IMR-90 (cell line): ENCODE measurements at regions not wholly inside any gene's neighbourhood (a gene's known extent, or its start where the extent isn't known, plus 50 kb on each side); places are given as distances from the start of the nearest gene placed in this dataset.

ENCODE experiments used
- ATAC-seq: fragments of 200-7000 bp; cut with Tn5 transposase; 2 replicates; pipeline ENCODE4 v1.9.1; 2020; ENCODE audit warnings: low read depth, mild to moderate bottlenecking, moderate library complexity
- BruUV-seq: library from RNA; stranded (reverse); fragments of 400-500 nt; replicated peaks from 2 replicates; lab custom pipeline; 2021; lab: Mats Ljungman, UMichigan
- CTCF ChIA-PET: fragments of 300-600 bp; formaldehyde crosslinking; extraction: SDS; loops from one replicate; lab custom pipeline; 2021; ENCODE audit warnings: antibody characterized with exemption; lab: Yijun Ruan, JAX
- POLR2A ChIA-PET: fragments of 300-600 bp; sonication (Branson Sonifier 250); formaldehyde crosslinking; loops from one replicate; lab custom pipeline; 2022; ENCODE audit warnings: antibody characterized with exemption; ENCODE audit not compliant: unreplicated experiment; lab: Charles Lee
- DNase-seq: peaks from one replicate; pipeline ENCODE4 v3.0.0; 2013
- H2AFZ ChIP-seq: replicated peaks from 2 replicates; pipeline ENCODE3; 2013; ENCODE audit warnings: low read length, mild to moderate bottlenecking; ENCODE audit not compliant: poor library complexity
- H2AK5ac ChIP-seq: 2 replicates; pipeline ENCODE4 v1.6.1; 2013; ENCODE audit warnings: low read depth, low read length, inconsistent platforms
- H2AK9ac ChIP-seq: replicated peaks from 2 replicates; pipeline ENCODE3; 2013; ENCODE audit warnings: mild to moderate bottlenecking, low read depth, low read length, moderate library complexity; ENCODE audit not compliant: poor library complexity
- H2BK120ac ChIP-seq: 2 replicates; pipeline ENCODE4 v1.6.1; 2013; ENCODE audit warnings: low read depth, low read length, inconsistent platforms
- H2BK15ac ChIP-seq: 3 replicates; pipeline ENCODE4 v1.6.1; 2013; ENCODE audit warnings: low read depth, low read length, inconsistent platforms
- H2BK20ac ChIP-seq: 2 replicates; pipeline ENCODE4 v1.6.1; 2013; ENCODE audit warnings: low read depth, mild to moderate bottlenecking, inconsistent platforms, low read length, moderate library complexity
- H2BK5ac ChIP-seq: 2 replicates; pipeline ENCODE4 v1.6.1; 2013; ENCODE audit warnings: mild to moderate bottlenecking, low read depth, low read length, inconsistent platforms; ENCODE audit not compliant: poor library complexity, severe bottlenecking
- H3K14ac ChIP-seq: replicated peaks from 2 replicates; pipeline ENCODE4 v1.6.1; 2013; ENCODE audit warnings: low read depth, low read length, inconsistent platforms
- H3K18ac ChIP-seq: 2 replicates; pipeline ENCODE4 v1.6.1; 2013; ENCODE audit warnings: low read depth, low read length, control low read depth
- H3K23ac ChIP-seq: 2 replicates; pipeline ENCODE4 v1.6.1; 2013; ENCODE audit warnings: low read depth, low read length, inconsistent platforms
- H3K27ac ChIP-seq: 2 replicates; pipeline ENCODE4 v1.5.1; 2013; ENCODE audit warnings: mild to moderate bottlenecking, control low read depth, low read length; ENCODE audit not compliant: insufficient read depth
- H3K27me3 ChIP-seq: 2 replicates; pipeline ENCODE4 v1.6.1; 2013; ENCODE audit warnings: low read length; ENCODE audit not compliant: control insufficient read depth, insufficient read depth
- H3K36me3 ChIP-seq: 2 replicates; pipeline ENCODE4 v1.6.1; 2013; ENCODE audit warnings: low read length, mixed read lengths; ENCODE audit not compliant: control insufficient read depth, insufficient read depth
- H3K4ac ChIP-seq: 2 replicates; pipeline ENCODE4 v1.6.1; 2013; ENCODE audit warnings: low read depth, low read length, inconsistent platforms
- H3K4me1 ChIP-seq: 2 replicates; pipeline ENCODE4 v1.6.1; 2013; ENCODE audit warnings: low read length, mixed read lengths; ENCODE audit not compliant: control insufficient read depth, insufficient read depth
- H3K4me2 ChIP-seq: 2 replicates; pipeline ENCODE4 v1.6.1; 2013; ENCODE audit warnings: low read depth, mild to moderate bottlenecking, control low read depth, low read length, moderate library complexity
- H3K4me3 ChIP-seq: 2 replicates; pipeline ENCODE4 v1.5.1; 2013; ENCODE audit warnings: low read depth, mild to moderate bottlenecking, control low read depth, low read length, moderate library complexity; ENCODE audit not compliant: insufficient read depth
- H3K56ac ChIP-seq: 2 replicates; pipeline ENCODE4 v1.6.1; 2013; ENCODE audit warnings: low read length, inconsistent platforms; ENCODE audit not compliant: insufficient read depth; ENCODE audit errors: extremely low read depth
- H3K79me1 ChIP-seq, 2 experiments: 2 replicates each; pipeline ENCODE4 v1.6.1; 2013; ENCODE audit warnings: low read length in 2 of 2, inconsistent platforms in 1 of 2, low read depth in 1 of 2
- H3K9ac ChIP-seq: 2 replicates; pipeline ENCODE4 v1.6.1; 2013; ENCODE audit warnings: low read depth, low read length, control low read depth
- H3K9me1 ChIP-seq: 2 replicates; pipeline ENCODE4 v1.6.1; 2013; ENCODE audit warnings: low read length, inconsistent platforms; ENCODE audit not compliant: insufficient read depth
- H3K9me3 ChIP-seq: 2 replicates; pipeline ENCODE4 v1.6.1; 2013; ENCODE audit warnings: low read length; ENCODE audit not compliant: control insufficient read depth, insufficient read depth
- H4K20me1 ChIP-seq: 2 replicates; pipeline ENCODE4 v1.6.1; 2013; ENCODE audit warnings: low read length, inconsistent platforms; ENCODE audit not compliant: insufficient read depth
- H4K5ac ChIP-seq: 2 replicates; pipeline ENCODE4 v1.6.1; 2013; ENCODE audit warnings: mild to moderate bottlenecking, low read depth, low read length, control low read depth
- H4K8ac ChIP-seq, 2 experiments: 2 replicates each; pipeline ENCODE4 v1.6.1; 2013; ENCODE audit warnings: low read depth in 2 of 2, low read length in 2 of 2, control low read depth in 1 of 2, inconsistent platforms in 1 of 2
- H4K91ac ChIP-seq: 2 replicates; pipeline ENCODE4 v1.6.1; 2013; ENCODE audit warnings: low read depth, low read length, inconsistent platforms; ENCODE audit not compliant: insufficient read depth
- FOS ChIP-seq: fragments of 150-350 bp; IDR thresholded peaks from 2 replicates; pipeline ENCODE4 v1.6.1; 2016; ENCODE audit warnings: low read depth, low read length
- MAFK ChIP-seq: IDR thresholded peaks from 2 replicates; pipeline ENCODE4 v1.6.1; 2012; ENCODE audit warnings: low read depth, low read length, improper control_type of control experiment
- WGBS, 2 experiments: methylation state at CpG; one replicate each; pipeline versions ENCODE4 v1.1.5 to v1.1.7; 2013; ENCODE audit warnings: missing lambda C conversion rate in 2 of 2; ENCODE audit not compliant: insufficient read length in 1 of 2; ENCODE audit errors: extremely low coverage in 2 of 2; 5-methylcytosine and 5-hydroxymethylcytosine counted together
- dilution Hi-C: fragments of 300-500 bp; cut with HindIII; formaldehyde crosslinking; loops from one replicate; pipeline ENCODE4 v1.14.3; 2018; ENCODE audit warnings: low sequenced_read_pairs; ENCODE audit not compliant: unreplicated experiment
- in situ Hi-C: fragments of 300-500 bp; cut with MboI; formaldehyde crosslinking; loops from 3 replicates; pipeline ENCODE4 v1.14.3; 2019; ENCODE audit warnings: low sequenced_read_pairs, inconsistent platforms, mixed read lengths
- intact Hi-C: fragments of 100-400 bp; cut with micrococcal nuclease; formaldehyde crosslinking; loops from 2 replicates; pipeline ENCODE4 v1.10.0; 2022

GRCh38 chr2:234142530-234142929 is 92.0 kb downstream of the SPP2 start:
- no peaks in the 10 kb centered on the region for H3K27me3 ChIP-seq
- 0 out of 2 replicates have a peak, but pooled peaks have one; percentile 4 for TF ChIP-seq MAFK
- TF ChIP-seq FOS: no peak
- H2AFZ ChIP-seq: no peak overlapping the region
- no peak overlapping the region for H3K9ac ChIP-seq
- H3K4me3 ChIP-seq: no peak overlapping the region
- H2BK20ac ChIP-seq: peak overlapping the region; percentile 14; the same call in 1 of the 2 replicates
- CTCF ChIA-PET: no interaction called here
- no peak overlapping the region for H3K27ac ChIP-seq
- no peak overlapping the region for H3K56ac ChIP-seq
- WGBS, 2 experiments: no CpG with 5 or more reads among the region's 3 CpGs
- no peak overlapping the region for H2BK5ac ChIP-seq
- intact Hi-C loops: no loop called here
- peaks cover 18% of the 10 kb centered on the region for H3K9me3 ChIP-seq
- no peak overlapping the region for H3K4ac ChIP-seq
- POLR2A ChIA-PET: no interaction called here
- H4K20me1 ChIP-seq: no peaks in the 10 kb centered on the region
- no TSS peak for BruUV-seq
- H3K23ac ChIP-seq: no peak overlapping the region
- H4K91ac ChIP-seq: no peak overlapping the region
- peak; percentile 64 for ATAC-seq
- no peak overlapping the region for H4K8ac ChIP-seq
- H3K14ac ChIP-seq: no peak overlapping the region
- no peaks in the 10 kb centered on the region for H3K79me1 ChIP-seq
- DNase-seq: peak; percentile 42
- dilution Hi-C loops: no loop called here
- H2BK120ac ChIP-seq: no peak overlapping the region
- H3K4me2 ChIP-seq: no peak overlapping the region
- H3K9me1 ChIP-seq: peaks cover 3% of the 10 kb centered on the region; the same call in 1 of the 2 replicates
- no peak overlapping the region for H3K18ac ChIP-seq
- H3K36me3 ChIP-seq: no peaks in the 10 kb centered on the region
- in situ Hi-C loops: no loop called here
- 0 out of 2 replicates have a peak, but pooled peaks cover 4% of the 10 kb centered on the region for H3K4me1 ChIP-seq
- H2BK15ac ChIP-seq: no peak overlapping the region
- H4K5ac ChIP-seq: no peak overlapping the region
- no peak overlapping the region for H2AK5ac ChIP-seq
- peak overlapping the region; percentile 44 for H2AK9ac ChIP-seq
